GM12878 (cell line): ENCODE measurements at regions not wholly inside any gene's neighbourhood (a gene's known extent, or its start where the extent isn't known, plus 50 kb on each side); places are given as distances from the start of the nearest gene placed in this dataset.

Experiments used
- ATAC-seq: fragments of 200-7000 bp; cut with Tn5 transposase; 3 replicates; pipeline ENCODE4 v1.9.1; 2020; ENCODE audit warnings: mild to moderate bottlenecking, moderate library complexity
- BruUV-seq: library from RNA; stranded (reverse); fragments of 400-500 nt; replicated peaks from 2 replicates; lab custom pipeline; 2021; lab: Mats Ljungman, UMichigan
- CTCF ChIA-PET: fragments of 300-600 bp; sonication (Branson Sonifier 250); formaldehyde crosslinking; extraction: SDS; loops from one replicate; lab custom pipeline; 2021; ENCODE audit warnings: inconsistent platforms; lab: Yijun Ruan, JAX
- POLR2A ChIA-PET: fragments of 350-600 bp; formaldehyde crosslinking; extraction: SDS; loops from one replicate; lab custom pipeline; 2021; ENCODE audit warnings: inconsistent platforms; lab: Charles Lee
- RAD21 ChIA-PET: fragments of 300-600 bp; sonication (Branson Sonifier 250); formaldehyde crosslinking; loops from one replicate; lab custom pipeline; 2023; ENCODE audit warnings: antibody characterized with exemption; ENCODE audit not compliant: unreplicated experiment; lab: Charles Lee
- SMC1A ChIA-PET: fragments of 300-600 bp; sonication (Branson Sonifier 250); formaldehyde crosslinking; loops from one replicate; lab custom pipeline; 2023; ENCODE audit not compliant: unreplicated experiment, uncharacterized antibody; lab: Charles Lee
- DNase-seq: peaks from one replicate; pipeline ENCODE4 v3.0.0-alpha.2; 2011; ENCODE audit warnings: low read depth, low spot score
- FAIRE-seq: peaks from 3 replicates; lab custom pipeline; 2011; peaks lifted over from hg19 to GRCh38; lab: Jason Lieb, UNC
- H2AFZ ChIP-seq: 2 replicates; pipeline ENCODE4 v1.6.0; 2011; ENCODE audit warnings: low read depth, low read length, control low read depth; ENCODE audit not compliant: control insufficient read depth
- H3K27ac ChIP-seq: 2 replicates; pipeline ENCODE4 v1.5.1; 2011; ENCODE audit warnings: control low read depth; ENCODE audit not compliant: control insufficient read depth, insufficient read depth
- H3K27me3 ChIP-seq, 2 experiments: replicated peaks in 1 of 2; 2 replicates each; pipeline versions ENCODE4 v1.6.0 to v1.6.1; 2011; ENCODE audit warnings: low read length in 1 of 2; ENCODE audit not compliant: control insufficient read depth in 2 of 2, insufficient read depth in 2 of 2
- H3K36me3 ChIP-seq, 2 experiments: 2 replicates each; pipeline ENCODE4 v1.5.1; 2011; ENCODE audit warnings: low read length in 1 of 2; ENCODE audit not compliant: control insufficient read depth in 2 of 2, insufficient read depth in 2 of 2
- H3K4me1 ChIP-seq: 2 replicates; pipeline ENCODE4 v1.6.1; 2011; ENCODE audit warnings: mild to moderate bottlenecking, low read length, moderate library complexity, mixed read lengths; ENCODE audit not compliant: control insufficient read depth, insufficient read depth
- H3K4me2 ChIP-seq: 2 replicates; pipeline ENCODE4 v1.6.0; 2011; ENCODE audit warnings: control low read depth; ENCODE audit not compliant: control insufficient read depth, insufficient read depth
- H3K4me3 ChIP-seq: fragments of 200-600 bp; sonication (generic); 2 replicates; pipeline ENCODE4 v1.5.1; 2016
- H3K79me2 ChIP-seq: 2 replicates; pipeline ENCODE4 v1.6.0; 2011; ENCODE audit warnings: low read length; ENCODE audit not compliant: control insufficient read depth, insufficient read depth
- H3K9ac ChIP-seq: 2 replicates; pipeline ENCODE4 v1.8.0; 2011; ENCODE audit warnings: low read length, control low read depth, mixed read lengths; ENCODE audit not compliant: control insufficient read depth, insufficient read depth
- H3K9me3 ChIP-seq: replicated peaks from 3 replicates; pipeline ENCODE4 v1.5.1; 2011; ENCODE audit warnings: mild to moderate bottlenecking, low read length; ENCODE audit not compliant: control insufficient read depth, insufficient read depth
- H4K20me1 ChIP-seq: 2 replicates; pipeline ENCODE4 v1.6.0; 2011; ENCODE audit not compliant: control insufficient read depth, insufficient read depth
- BRCA1 ChIP-seq: IDR thresholded peaks from 2 replicates; pipeline ENCODE4 v1.6.1; 2011; ENCODE audit warnings: low read depth, low read length, improper control_type of control experiment
- GABPA ChIP-seq: IDR thresholded peaks from 2 replicates; pipeline ENCODE4 v1.6.1; 2014; ENCODE audit warnings: antibody characterized with exemption, low read depth, mild to moderate bottlenecking, inconsistent platforms
- HDGF ChIP-seq: fragments of 450-650 bp; IDR thresholded peaks from 2 replicates; pipeline ENCODE4 v1.6.1; 2016; ENCODE audit warnings: antibody characterized with exemption
- JUNB ChIP-seq: IDR thresholded peaks from 2 replicates; pipeline ENCODE4 v1.6.1; 2016; ENCODE audit warnings: antibody characterized with exemption, mild to moderate bottlenecking
- NRF1 ChIP-seq: conservative IDR thresholded peaks from 2 replicates; pipeline ENCODE4 v1.6.1; 2011; ENCODE audit warnings: mild to moderate bottlenecking, low read depth, low read length, improper control_type of control experiment
- TCF7 ChIP-seq: IDR thresholded peaks from 2 replicates; pipeline ENCODE4 v1.6.1; 2014; ENCODE audit warnings: antibody characterized with exemption, borderline replicate concordance
- WRNIP1 ChIP-seq: IDR thresholded peaks from 2 replicates; pipeline ENCODE4 v1.6.1; 2011; ENCODE audit warnings: low read depth, low read length, improper control_type of control experiment, borderline replicate concordance
- YBX1 ChIP-seq: fragments of 450-650 bp; IDR thresholded peaks from 2 replicates; pipeline ENCODE4 v1.6.1; 2016; ENCODE audit warnings: antibody characterized with exemption
- WGBS: methylation state at CpG from one replicate; pipeline ENCODE4 v1.1.6; 2016; ENCODE audit warnings: low lambda C conversion rate; ENCODE audit not compliant: insufficient replicate concordance, insufficient coverage; ENCODE audit errors: missing lambda C conversion rate; 5-methylcytosine and 5-hydroxymethylcytosine counted together
- in situ Hi-C: fragments of 300-500 bp; cut with MboI; formaldehyde crosslinking; loops from 9 replicates; pipeline ENCODE4 v1.14.3; 2018; ENCODE audit warnings: mixed read lengths
- intact Hi-C: fragments of 100-400 bp; cut with micrococcal nuclease; formaldehyde crosslinking; loops from one replicate; pipeline ENCODE4 v1.14.2; 2022; ENCODE audit not compliant: unreplicated experiment
- TF ChIP-seq, protein P1 (sequence below): IDR thresholded peaks from 2 replicates; pipeline ENCODE4 v1.6.1; 2011; ENCODE audit warnings: borderline replicate concordance, low read depth, mild to moderate bottlenecking, moderate library complexity, mixed read lengths, low read length; ENCODE audit not compliant: insufficient read depth; ENCODE audit errors: extremely low read length
- TF ChIP-seq, protein P2 (sequence below): IDR thresholded peaks from 2 replicates; pipeline ENCODE4 v1.6.1; 2011; ENCODE audit warnings: borderline replicate concordance, low read depth, mild to moderate bottlenecking, moderate library complexity, low read length; ENCODE audit not compliant: insufficient read depth, poor library complexity, severe bottlenecking

DNA sequence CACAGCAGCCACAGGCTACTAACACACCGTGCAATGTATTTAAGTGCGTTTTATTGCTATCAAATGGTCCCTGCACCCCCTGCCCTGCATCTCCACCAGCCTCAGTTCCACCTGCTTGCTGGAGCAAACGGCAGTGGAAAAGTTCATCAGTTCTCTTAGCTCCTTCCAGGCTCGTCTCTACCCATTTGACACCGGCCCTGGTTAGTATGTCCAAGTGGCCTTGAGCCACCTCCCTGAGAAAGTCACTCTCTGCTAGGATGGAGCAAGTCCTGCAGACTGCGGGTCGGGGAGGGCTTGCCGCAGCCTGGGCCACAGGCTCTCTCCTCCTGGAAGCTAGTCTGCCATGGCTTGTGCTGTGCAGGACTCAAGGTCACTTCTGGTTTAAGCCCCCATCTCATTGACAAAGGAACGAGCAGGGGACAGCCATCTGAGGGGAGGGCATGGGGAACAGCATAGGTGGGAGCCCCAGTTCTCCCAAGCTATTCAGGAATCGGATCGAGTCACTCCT lies 74.9 kb downstream of the RHOB start (continued):
- TF ChIP-seq TCF7 (no peak), BRCA1 (no peak)

DNA sequence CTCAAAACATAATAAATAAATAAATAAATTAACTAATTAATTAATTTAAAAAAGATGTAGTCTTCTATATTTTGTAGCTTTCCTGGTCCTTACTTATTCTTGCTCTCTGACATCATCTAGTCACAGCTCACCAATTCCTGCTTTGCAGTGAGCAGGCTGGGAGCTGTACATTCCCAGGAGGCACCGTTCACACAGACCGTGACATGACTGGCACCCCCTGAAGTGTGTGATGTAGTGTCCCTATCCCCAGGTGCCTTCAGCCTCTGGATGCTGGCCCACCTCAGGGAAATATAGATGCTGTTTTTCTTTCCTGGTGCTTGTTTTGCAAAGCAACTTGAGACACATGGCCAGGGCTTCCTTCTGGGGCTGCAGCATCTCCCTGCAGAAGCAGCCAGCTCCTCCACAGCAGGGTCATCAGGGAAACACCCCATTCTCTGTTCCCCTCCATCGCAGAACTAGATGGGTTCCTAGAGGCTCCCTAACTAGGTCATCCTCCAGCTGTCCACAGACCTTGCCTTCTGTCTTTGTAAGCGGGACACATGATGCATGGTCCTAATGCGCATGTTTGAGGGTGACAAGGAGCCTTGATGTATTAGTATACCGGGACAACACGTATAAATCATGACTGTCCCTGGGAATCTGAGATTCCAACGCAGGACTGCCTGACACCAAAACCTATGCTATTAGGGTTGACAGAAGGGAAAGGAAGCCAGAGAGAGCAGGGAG lies 76.4 kb downstream of the RHOB start:
- Histone ChIP-seq H3K4me1 (peaks cover 18% of the 10 kb centered on the region), H3K4me2 (no peak overlapping the region), H3K79me2 (no peaks in the 10 kb centered on the region), H4K20me1 (no peaks in the 10 kb centered on the region), H3K9ac (no peak overlapping the region)
- BruUV-seq, result no TSS peak
- DNase-seq (no peak), ATAC-seq (no peak)
- ChIA-PET SMC1A (interaction anchor here (0.8 to 4.3 kb wide), 11 partner anchors 9 to 128 kb away, joined by 3 to 37 read pairs (median 12); partner anchors contain the start of genes HS1BP3 and RHOB), POLR2A (interaction anchor here (0.6 to 4.0 kb wide), 6 partner anchors 15 to 108 kb away, joined by 4 to 16 read pairs (median 6); partner anchors contain the start of gene RHOB)
- 73% methylated on average over 8 of the region's 8 CpGs for WGBS
- intact Hi-C loops, result no loop called here
- no peak for TF ChIP-seq HDGF
- TF ChIP-seq YBX1, result no peak
- TF ChIP-seq WRNIP1, result no peak
- TF ChIP-seq JUNB, result no peak
- TF ChIP-seq, protein P1, sequence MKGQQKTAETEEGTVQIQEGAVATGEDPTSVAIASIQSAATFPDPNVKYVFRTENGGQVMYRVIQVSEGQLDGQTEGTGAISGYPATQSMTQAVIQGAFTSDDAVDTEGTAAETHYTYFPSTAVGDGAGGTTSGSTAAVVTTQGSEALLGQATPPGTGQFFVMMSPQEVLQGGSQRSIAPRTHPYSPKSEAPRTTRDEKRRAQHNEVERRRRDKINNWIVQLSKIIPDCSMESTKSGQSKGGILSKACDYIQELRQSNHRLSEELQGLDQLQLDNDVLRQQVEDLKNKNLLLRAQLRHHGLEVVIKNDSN, result no peak
- TF ChIP-seq GABPA, result no peak
- no peak for TF ChIP-seq NRF1
- TF ChIP-seq, protein P2, sequence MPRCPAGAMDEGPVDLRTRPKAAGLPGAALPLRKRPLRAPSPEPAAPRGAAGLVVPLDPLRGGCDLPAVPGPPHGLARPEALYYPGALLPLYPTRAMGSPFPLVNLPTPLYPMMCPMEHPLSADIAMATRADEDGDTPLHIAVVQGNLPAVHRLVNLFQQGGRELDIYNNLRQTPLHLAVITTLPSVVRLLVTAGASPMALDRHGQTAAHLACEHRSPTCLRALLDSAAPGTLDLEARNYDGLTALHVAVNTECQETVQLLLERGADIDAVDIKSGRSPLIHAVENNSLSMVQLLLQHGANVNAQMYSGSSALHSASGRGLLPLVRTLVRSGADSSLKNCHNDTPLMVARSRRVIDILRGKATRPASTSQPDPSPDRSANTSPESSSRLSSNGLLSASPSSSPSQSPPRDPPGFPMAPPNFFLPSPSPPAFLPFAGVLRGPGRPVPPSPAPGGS, result no peak
- no peak for TF ChIP-seq BRCA1
- TF ChIP-seq, all 136 proteins: peak for 0
- no peak for FAIRE-seq
- Histone ChIP-seq H3K9me3 (no peaks in the 10 kb centered on the region; the same call in 2 of the 3 replicates), H3K27ac (no peak overlapping the region), H3K27me3 (no peaks in the 10 kb centered on the region), H2AFZ (no peak overlapping the region), H3K36me3 (no peaks in the 10 kb centered on the region), H3K4me3 (no peak overlapping the region)
- ChIA-PET CTCF (interaction anchor here (0.7 to 1.9 kb wide), 5 partner anchors 9 to 79 kb away, joined by 3 to 7 read pairs (median 3); partner anchors contain the start of gene RHOB), RAD21 (interaction anchor here (1.0 to 4.0 kb wide), 3 partner anchors 53 to 77 kb away, joined by 3 to 30 read pairs (median 23); partner anchors contain the start of gene RHOB)
- in situ Hi-C loops, result no loop called here
